Tibial artery (tissue), 4 donors: ENCODE measurements at regions not wholly inside any gene's neighbourhood (a gene's known extent, or its start where the extent isn't known, plus 50 kb on each side); places are given as distances from the start of the nearest gene placed in this dataset.
"Not testable (repeated sequence)": the region's sequence is repeated elsewhere in the genome, so short reads cannot be mapped to it uniquely, and the experiment has no call there.

ENCODE experiments used
- DNase-seq, 2 donors: peaks; one replicate each; pipeline ENCODE4 v3.0.0-alpha.2; 2019
- H3K27ac ChIP-seq, 2 donors: fragments of 200-600 bp; sonication (generic) in 1 of 2; 1 replicate in 1 of 2; 2 replicates in 1 of 2; pipeline ENCODE4 v1.5.1; 2018 to 2019; ENCODE audit warnings: mild to moderate bottlenecking in 1 of 2
- H3K27me3 ChIP-seq, 2 donors: fragments of 200-600 bp; sonication (generic) in 1 of 2; one replicate each; pipeline versions ENCODE4 v1.5.1 to v1.6.0; 2016 to 2019
- H3K36me3 ChIP-seq, 3 donors: fragments of 200-600 bp; sonication (generic) in 2 of 3; one replicate each; pipeline ENCODE4 v1.5.1; 2016 to 2019; ENCODE audit warnings: mild to moderate bottlenecking in 2 of 3
- H3K4me1 ChIP-seq, 4 donors: fragments of 200-600 bp; sonication (generic) in 2 of 4; 1 replicate in 3 of 4; 2 replicates in 1 of 4; pipeline ENCODE4 v1.5.1; 2016 to 2019
- H3K4me3 ChIP-seq, 2 donors: fragments of 200-600 bp; sonication (generic) in 1 of 2; 1 replicate in 1 of 2; 2 replicates in 1 of 2; pipeline ENCODE4 v1.5.1; 2018 to 2019; ENCODE audit warnings: mild to moderate bottlenecking in 2 of 2
- H3K9me3 ChIP-seq, 3 donors: fragments of 200-600 bp; sonication (generic) in 1 of 3; one replicate each; pipeline ENCODE4 v1.5.1; 2016 to 2019
- intact Hi-C: fragments of 100-400 bp; cut with DNase I; formaldehyde crosslinking; loops from one replicate; pipeline ENCODE4 v1.15.0; 2023; ENCODE audit warnings: low total_unique reads
- TF ChIP-seq, protein P1 (sequence below), 2 experiments: fragments of 200-600 bp in 1 of 2; fragments of 450-650 bp in 1 of 2; IDR thresholded peaks; one replicate each; pipeline ENCODE4 v1.5.1; 2017 to 2019; ENCODE audit warnings: antibody characterized with exemption in 2 of 2, mild to moderate bottlenecking in 1 of 2, moderate library complexity in 1 of 2

DNA sequence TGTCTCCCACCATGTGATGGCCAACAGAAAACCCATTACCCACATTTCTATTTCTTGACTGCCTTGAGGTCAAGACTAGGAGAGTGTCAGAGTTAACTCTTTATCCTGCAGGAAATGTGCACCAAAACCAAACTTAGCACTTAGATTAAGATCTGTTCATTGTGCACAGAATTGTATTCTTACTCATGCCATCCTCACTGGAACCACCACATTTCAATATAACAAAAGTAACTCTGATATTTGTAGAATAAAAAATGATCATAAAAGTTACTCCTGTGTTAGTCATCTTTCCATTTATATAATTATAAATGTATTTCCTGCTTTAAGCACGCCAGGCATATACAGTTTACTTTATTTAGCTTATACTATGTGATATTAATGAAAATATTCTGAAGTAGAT is 193.0 kb upstream of the DPYD start:
- intact Hi-C loops, result no loop called here
- H3K4me1 ChIP-seq, result no peaks in the 10 kb centered on the region
- DNase-seq, result no peak
- no peaks in the 10 kb centered on the region for H3K27me3 ChIP-seq
- no peak overlapping the region for H3K27ac ChIP-seq
- no peak overlapping the region for H3K4me3 ChIP-seq
- no peaks in the 10 kb centered on the region for H3K36me3 ChIP-seq
- no peaks in the 10 kb centered on the region for H3K9me3 ChIP-seq
- TF ChIP-seq, protein P1, sequence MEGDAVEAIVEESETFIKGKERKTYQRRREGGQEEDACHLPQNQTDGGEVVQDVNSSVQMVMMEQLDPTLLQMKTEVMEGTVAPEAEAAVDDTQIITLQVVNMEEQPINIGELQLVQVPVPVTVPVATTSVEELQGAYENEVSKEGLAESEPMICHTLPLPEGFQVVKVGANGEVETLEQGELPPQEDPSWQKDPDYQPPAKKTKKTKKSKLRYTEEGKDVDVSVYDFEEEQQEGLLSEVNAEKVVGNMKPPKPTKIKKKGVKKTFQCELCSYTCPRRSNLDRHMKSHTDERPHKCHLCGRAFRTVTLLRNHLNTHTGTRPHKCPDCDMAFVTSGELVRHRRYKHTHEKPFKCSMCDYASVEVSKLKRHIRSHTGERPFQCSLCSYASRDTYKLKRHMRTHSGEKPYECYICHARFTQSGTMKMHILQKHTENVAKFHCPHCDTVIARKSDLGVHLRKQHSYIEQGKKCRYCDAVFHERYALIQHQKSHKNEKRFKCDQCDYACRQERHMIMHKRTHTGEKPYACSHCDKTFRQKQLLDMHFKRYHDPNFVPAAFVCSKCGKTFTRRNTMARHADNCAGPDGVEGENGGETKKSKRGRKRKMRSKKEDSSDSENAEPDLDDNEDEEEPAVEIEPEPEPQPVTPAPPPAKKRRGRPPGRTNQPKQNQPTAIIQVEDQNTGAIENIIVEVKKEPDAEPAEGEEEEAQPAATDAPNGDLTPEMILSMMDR (IDR thresholded peaks at IDR 0.05), result no peak

DNA sequence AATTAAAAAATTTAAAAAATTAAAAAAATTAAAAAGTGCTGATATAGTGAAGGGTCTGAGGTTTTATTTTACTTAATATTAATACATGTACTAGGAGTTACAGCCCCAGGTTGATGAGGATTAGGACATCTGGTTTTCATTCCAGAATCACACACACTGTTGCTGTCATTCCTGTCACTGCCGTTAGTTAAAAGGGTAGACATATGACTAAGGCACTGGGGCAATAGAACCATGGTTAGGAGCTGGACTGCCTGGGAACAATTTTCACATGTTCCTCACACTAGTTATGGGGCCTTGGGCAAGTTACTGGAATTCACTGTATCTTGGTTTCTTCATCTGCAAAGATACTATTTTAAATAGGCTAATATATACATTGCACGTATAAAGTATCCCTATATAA is 191.8 kb upstream of the DPYD start:
- Histone ChIP-seq H3K4me3 (no peak overlapping the region), H3K9me3 (peaks cover 0 to 7% (median 4%) of the 10 kb centered on the region in 3 donors), H3K27me3 (no peaks in the 10 kb centered on the region), H3K4me1 (no peaks in the 10 kb centered on the region), H3K36me3 (no peaks in the 10 kb centered on the region), H3K27ac (no peak overlapping the region)
- no peak for DNase-seq
- intact Hi-C loops, result no loop called here
- TF ChIP-seq, protein P1 (IDR thresholded peaks at IDR 0.05), result no peak

DNA sequence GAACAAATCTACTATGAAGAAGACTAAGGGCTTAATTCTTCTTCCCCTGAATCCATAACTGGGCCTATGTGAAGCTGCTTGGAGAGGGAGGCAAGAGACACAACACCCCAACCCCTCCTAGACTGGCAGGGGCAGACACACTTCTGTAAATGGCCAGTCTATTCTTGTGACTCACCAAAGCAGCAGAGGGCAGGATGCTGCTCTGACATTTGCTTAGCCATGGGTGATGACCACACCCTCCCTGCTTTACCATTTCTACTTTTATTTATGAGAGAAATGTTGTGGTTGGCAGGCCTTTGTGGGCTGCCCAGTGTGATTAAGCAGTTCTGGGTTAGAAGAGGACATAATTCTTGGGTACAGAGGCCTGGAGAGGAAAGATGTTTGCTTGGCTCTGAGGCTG is 189.8 kb upstream of the DPYD start:
- intact Hi-C loops, result no loop called here
- TF ChIP-seq, protein P1 (IDR thresholded peaks at IDR 0.05), result no peak

DNA sequence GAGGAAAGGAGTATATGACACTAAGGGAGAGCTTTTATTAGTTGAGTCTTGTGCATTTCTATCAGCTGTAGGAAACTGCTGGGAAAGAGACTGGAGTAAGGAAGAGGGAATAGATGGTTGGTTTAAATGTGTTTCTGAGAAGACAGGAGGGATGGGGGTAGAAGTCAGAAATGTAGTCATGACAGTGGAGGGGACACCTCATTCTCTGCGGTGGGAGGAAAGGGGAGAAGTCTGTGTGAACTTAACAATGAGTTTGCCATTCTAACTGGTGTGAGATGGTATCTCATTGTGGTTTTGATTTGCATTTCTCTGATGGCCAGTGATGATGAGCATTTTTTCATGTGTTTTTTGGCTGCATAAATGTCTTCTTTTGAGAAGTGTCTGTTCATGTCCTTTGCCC is 187.5 kb upstream of the DPYD start:
- peaks cover 0 to 13% (median 3%) of the 10 kb centered on the region in 4 donors for H3K4me1 ChIP-seq
- H3K27ac ChIP-seq, H3K36me3 ChIP-seq, DNase-seq, H3K4me3 ChIP-seq, H3K27me3 ChIP-seq, intact Hi-C loops: not testable (repeated sequence)
- H3K9me3 ChIP-seq, result peaks cover 3 to 13% (median 12%) of the 10 kb centered on the region in 3 donors

More for the DNA sequence above, 189.8 kb upstream of the DPYD start:
- DNase-seq, result no peak
- Histone ChIP-seq H3K36me3 (no peaks in the 10 kb centered on the region), H3K27me3 (no peaks in the 10 kb centered on the region), H3K9me3 (peaks cover 3 to 13% (median 12%) of the 10 kb centered on the region in 3 donors), H3K4me1 (no peaks in the 10 kb centered on the region), H3K27ac (no peak overlapping the region), H3K4me3 (no peak overlapping the region)

DNA sequence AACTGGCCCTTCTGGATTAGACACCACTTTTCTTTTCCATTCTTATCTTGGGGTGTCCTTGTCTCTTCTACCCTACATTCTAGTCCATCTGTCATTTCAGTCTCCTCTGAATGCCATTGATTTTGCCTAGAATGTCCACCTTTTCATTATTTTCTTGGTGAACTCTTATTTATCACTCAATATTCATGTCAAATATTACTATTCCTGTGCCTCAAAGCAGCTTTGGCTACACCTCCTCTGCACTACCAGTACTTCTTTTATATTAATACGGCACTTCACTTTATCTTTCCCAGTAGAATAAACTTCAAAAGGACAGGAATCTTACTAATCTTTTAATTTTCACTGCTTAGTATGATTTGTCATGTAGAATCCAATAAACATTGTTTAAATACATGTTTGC is 186.4 kb upstream of the DPYD start:
- H3K27ac ChIP-seq, result no peak overlapping the region
- intact Hi-C loops, result no loop called here
- no peak for DNase-seq
- no peak overlapping the region for H3K4me3 ChIP-seq
- H3K36me3 ChIP-seq, result no peaks in the 10 kb centered on the region
- TF ChIP-seq, protein P1 (IDR thresholded peaks at IDR 0.05), result no peak
- no peaks in the 10 kb centered on the region for H3K27me3 ChIP-seq
- H3K9me3 ChIP-seq, result peaks cover 3 to 13% (median 12%) of the 10 kb centered on the region in 3 donors
- H3K4me1 ChIP-seq, result peaks cover 0 to 13% (median 3%) of the 10 kb centered on the region in 4 donors

DNA sequence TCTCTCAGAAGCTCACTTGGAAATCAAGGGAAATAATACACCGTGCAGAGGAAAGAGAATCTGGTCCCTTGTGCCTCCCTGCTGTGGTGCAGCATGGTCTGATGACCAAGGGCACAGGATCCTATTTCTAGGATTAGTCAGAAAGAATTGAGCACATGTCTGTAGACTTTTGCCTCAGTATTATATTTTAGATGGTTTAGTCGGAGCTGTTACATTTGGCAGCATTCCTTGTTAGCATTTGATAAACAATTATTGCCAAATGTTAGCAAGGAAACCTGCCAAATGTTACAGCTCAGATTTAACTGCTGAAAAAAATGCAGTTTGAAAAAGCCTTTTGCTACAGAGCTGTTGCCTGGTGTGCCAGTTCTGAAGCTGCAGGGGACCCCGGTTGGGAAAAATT is 183.5 kb upstream of the DPYD start:
- TF ChIP-seq, protein P1 (IDR thresholded peaks at IDR 0.05), result no peak
- Histone ChIP-seq H3K4me3 (no peak overlapping the region), H3K27ac (no peak overlapping the region), H3K36me3 (no peaks in the 10 kb centered on the region), H3K9me3 (peaks cover 3 to 13% (median 12%) of the 10 kb centered on the region in 3 donors), H3K4me1 (peaks cover 0 to 13% (median 3%) of the 10 kb centered on the region in 4 donors), H3K27me3 (no peaks in the 10 kb centered on the region)
- intact Hi-C loops, result no loop called here
- no peak for DNase-seq
